ENCODE measurements at regions not wholly inside any gene's neighbourhood (a gene's known extent, or its start where the extent isn't known, plus 50 kb on each side); places are given as distances from the start of the nearest gene placed in this dataset.
"Not testable (repeated sequence)": the region's sequence is repeated elsewhere in the genome, so short reads cannot be mapped to it uniquely, and the experiment has no call there.

DNA sequence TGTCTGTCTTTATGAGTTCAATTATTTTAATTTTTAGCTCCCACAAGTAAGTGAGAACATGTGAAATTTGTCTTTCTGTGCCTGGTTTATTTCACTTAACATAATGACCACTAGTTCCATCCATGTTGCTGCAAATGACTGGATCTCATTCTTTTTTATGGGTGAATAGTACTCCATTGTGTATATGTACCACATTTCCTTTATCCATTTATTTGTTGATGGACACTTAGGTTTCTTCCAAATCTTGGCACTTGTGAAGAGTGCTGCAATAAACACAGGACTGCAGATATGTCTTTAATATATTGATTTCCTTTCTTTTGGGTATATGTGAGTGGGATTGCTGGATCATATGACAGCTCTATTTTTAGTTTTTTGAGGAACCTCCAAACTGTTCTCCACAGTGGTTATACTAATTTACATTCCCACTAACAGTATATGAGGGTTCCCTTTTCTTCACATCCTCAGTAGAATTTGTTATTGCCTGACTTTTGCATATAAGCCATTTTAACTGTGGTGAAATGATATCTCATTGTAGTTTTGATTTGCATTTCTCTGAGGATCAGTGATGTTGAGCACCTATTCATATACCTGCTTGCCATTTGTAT lies 139.8 kb upstream of the NEDD9 start:
- not testable (repeated sequence) for ATAC-seq
- peak; percentile 80 for TF ChIP-seq ZNF8 (CRISPR knock-in tag; IDR thresholded peaks at IDR 0.05)

DNA sequence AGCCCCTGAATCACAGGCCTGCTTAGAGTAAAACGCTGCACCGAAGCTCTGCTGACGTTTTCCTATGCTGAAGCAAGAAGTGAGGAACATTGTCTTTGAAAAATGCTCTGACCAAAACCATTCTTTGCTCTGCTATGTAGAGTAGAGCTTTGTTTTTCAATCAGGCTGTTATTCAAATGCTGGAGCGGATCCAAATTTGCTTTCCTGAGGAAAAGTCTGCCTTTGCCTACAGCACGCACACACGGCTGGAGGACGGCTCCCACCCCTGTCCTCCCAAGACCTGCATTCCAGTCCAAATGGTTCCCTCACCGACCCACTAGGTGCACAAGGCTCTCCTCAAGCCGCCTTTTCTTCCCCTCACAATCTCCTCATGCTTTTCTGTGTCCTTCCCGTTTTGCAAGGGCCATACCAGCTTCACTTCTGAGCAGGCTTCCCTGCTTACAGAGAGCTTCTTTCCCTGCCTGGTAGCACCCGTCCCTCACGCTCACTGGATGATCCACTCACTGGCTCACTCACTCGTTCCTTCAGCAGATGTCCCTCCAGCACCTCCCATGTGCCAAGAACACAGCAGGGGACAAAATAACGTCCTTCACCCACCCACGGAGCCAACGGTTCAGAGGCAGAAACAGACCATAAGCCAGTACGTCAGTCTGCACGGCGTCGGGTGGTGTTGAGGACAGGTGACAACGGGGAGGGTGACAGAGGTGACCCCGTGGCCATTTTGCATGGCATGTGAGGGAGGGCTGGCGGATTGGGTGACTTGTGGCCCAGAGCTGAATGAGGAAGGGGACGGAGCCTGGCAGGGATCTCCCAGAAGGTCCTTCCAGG lies 137.9 kb upstream of the NEDD9 start:
- TF ChIP-seq ZFP3 (CRISPR knock-in tag; IDR thresholded peaks at IDR 0.05) = no peak
- TF ChIP-seq RARB (CRISPR knock-in tag; IDR thresholded peaks at IDR 0.05) = no peak
- no peak for TF ChIP-seq ISL1 (CRISPR knock-in tag; IDR thresholded peaks at IDR 0.05)
- no peak for TF ChIP-seq GLIS3 (CRISPR knock-in tag; IDR thresholded peaks at IDR 0.05)
- no peak for TF ChIP-seq ARNTL (CRISPR knock-in tag; IDR thresholded peaks at IDR 0.05; ENCODE audit: borderline replicate concordance, low read depth)
- no peak for TF ChIP-seq ZC3H10 (CRISPR knock-in tag; IDR thresholded peaks at IDR 0.05)
- TF ChIP-seq, protein P1, sequence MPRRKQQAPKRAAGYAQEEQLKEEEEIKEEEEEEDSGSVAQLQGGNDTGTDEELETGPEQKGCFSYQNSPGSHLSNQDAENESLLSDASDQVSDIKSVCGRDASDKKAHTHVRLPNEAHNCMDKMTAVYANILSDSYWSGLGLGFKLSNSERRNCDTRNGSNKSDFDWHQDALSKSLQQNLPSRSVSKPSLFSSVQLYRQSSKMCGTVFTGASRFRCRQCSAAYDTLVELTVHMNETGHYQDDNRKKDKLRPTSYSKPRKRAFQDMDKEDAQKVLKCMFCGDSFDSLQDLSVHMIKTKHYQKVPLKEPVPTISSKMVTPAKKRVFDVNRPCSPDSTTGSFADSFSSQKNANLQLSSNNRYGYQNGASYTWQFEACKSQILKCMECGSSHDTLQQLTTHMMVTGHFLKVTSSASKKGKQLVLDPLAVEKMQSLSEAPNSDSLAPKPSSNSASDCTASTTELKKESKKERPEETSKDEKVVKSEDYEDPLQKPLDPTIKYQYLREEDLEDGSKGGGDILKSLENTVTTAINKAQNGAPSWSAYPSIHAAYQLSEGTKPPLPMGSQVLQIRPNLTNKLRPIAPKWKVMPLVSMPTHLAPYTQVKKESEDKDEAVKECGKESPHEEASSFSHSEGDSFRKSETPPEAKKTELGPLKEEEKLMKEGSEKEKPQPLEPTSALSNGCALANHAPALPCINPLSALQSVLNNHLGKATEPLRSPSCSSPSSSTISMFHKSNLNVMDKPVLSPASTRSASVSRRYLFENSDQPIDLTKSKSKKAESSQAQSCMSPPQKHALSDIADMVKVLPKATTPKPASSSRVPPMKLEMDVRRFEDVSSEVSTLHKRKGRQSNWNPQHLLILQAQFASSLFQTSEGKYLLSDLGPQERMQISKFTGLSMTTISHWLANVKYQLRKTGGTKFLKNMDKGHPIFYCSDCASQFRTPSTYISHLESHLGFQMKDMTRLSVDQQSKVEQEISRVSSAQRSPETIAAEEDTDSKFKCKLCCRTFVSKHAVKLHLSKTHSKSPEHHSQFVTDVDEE (CRISPR knock-in tag; IDR thresholded peaks at IDR 0.05) = no peak
- TF ChIP-seq, protein P2, sequence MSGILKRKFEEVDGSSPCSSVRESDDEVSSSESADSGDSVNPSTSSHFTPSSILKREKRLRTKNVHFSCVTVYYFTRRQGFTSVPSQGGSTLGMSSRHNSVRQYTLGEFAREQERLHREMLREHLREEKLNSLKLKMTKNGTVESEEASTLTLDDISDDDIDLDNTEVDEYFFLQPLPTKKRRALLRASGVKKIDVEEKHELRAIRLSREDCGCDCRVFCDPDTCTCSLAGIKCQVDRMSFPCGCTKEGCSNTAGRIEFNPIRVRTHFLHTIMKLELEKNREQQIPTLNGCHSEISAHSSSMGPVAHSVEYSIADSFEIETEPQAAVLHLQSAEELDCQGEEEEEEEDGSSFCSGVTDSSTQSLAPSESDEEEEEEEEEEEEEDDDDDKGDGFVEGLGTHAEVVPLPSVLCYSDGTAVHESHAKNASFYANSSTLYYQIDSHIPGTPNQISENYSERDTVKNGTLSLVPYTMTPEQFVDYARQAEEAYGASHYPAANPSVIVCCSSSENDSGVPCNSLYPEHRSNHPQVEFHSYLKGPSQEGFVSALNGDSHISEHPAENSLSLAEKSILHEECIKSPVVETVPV (CRISPR knock-in tag; IDR thresholded peaks at IDR 0.05) = no peak
- no peak for TF ChIP-seq CSDC2 (CRISPR knock-in tag; IDR thresholded peaks at IDR 0.05)
- TF ChIP-seq, protein P3, sequence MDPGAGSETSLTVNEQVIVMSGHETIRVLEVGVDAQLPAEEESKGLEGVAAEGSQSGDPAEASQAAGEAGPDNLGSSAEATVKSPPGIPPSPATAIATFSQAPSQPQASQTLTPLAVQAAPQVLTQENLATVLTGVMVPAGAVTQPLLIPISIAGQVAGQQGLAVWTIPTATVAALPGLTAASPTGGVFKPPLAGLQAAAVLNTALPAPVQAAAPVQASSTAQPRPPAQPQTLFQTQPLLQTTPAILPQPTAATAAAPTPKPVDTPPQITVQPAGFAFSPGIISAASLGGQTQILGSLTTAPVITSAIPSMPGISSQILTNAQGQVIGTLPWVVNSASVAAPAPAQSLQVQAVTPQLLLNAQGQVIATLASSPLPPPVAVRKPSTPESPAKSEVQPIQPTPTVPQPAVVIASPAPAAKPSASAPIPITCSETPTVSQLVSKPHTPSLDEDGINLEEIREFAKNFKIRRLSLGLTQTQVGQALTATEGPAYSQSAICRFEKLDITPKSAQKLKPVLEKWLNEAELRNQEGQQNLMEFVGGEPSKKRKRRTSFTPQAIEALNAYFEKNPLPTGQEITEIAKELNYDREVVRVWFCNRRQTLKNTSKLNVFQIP (CRISPR knock-in tag; IDR thresholded peaks at IDR 0.05; ENCODE audit: borderline replicate concordance, low read depth) = no peak
- TF ChIP-seq, protein P4, sequence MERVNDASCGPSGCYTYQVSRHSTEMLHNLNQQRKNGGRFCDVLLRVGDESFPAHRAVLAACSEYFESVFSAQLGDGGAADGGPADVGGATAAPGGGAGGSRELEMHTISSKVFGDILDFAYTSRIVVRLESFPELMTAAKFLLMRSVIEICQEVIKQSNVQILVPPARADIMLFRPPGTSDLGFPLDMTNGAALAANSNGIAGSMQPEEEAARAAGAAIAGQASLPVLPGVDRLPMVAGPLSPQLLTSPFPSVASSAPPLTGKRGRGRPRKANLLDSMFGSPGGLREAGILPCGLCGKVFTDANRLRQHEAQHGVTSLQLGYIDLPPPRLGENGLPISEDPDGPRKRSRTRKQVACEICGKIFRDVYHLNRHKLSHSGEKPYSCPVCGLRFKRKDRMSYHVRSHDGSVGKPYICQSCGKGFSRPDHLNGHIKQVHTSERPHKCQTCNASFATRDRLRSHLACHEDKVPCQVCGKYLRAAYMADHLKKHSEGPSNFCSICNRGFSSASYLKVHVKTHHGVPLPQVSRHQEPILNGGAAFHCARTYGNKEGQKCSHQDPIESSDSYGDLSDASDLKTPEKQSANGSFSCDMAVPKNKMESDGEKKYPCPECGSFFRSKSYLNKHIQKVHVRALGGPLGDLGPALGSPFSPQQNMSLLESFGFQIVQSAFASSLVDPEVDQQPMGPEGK (CRISPR knock-in tag; IDR thresholded peaks at IDR 0.05; ENCODE audit: borderline replicate concordance) = no peak
- no peak for TF ChIP-seq ZFP30 (CRISPR knock-in tag; IDR thresholded peaks at IDR 0.05)
- no peak for TF ChIP-seq BACH2 (CRISPR knock-in tag; IDR thresholded peaks at IDR 0.05; ENCODE audit: borderline replicate concordance)
- no peak for TF ChIP-seq OSR1 (CRISPR knock-in tag; IDR thresholded peaks at IDR 0.05)
- no peak for TF ChIP-seq TCF4 (CRISPR knock-in tag; IDR thresholded peaks at IDR 0.05; ENCODE audit: borderline replicate concordance)
- TF ChIP-seq ESRRG (CRISPR knock-in tag; IDR thresholded peaks at IDR 0.05) = no peak
- no peak for ATAC-seq

DNA sequence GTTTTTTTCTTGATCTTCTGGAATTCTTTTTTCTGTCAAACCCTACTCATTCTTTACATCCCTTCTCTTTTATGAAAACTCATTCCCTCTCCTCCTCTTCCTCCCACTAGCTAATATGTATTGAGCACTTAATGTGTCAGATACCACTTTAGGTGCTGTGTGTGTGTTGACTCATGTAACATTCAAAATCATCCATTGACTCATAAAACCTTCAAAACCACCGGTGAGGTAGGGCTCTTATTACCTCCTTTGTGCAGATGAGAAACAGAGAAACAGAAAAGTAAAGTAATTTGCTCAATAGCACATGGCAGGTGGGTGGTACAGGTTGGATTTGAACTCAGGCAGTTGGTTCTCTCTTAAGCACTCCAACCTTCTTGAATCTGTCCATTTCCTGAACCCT lies 136.3 kb upstream of the NEDD9 start:
- ATAC-seq = no peak
- TF ChIP-seq CSDC2 (CRISPR knock-in tag; IDR thresholded peaks at IDR 0.05) (no peak), SNAI2 (CRISPR knock-in tag; IDR thresholded peaks at IDR 0.05) (no peak), ZNF565 (CRISPR knock-in tag; conservative IDR thresholded peaks at IDR 0.05; ENCODE audit: low read depth) (no peak), PPARA (CRISPR knock-in tag; IDR thresholded peaks at IDR 0.05; ENCODE audit: borderline replicate concordance) (no peak), OSR1 (CRISPR knock-in tag; IDR thresholded peaks at IDR 0.05) (no peak), ARNTL (CRISPR knock-in tag; IDR thresholded peaks at IDR 0.05; ENCODE audit: borderline replicate concordance, low read depth) (no peak), ZC3H10 (CRISPR knock-in tag; IDR thresholded peaks at IDR 0.05) (no peak), BACH2 (CRISPR knock-in tag; IDR thresholded peaks at IDR 0.05; ENCODE audit: borderline replicate concordance) (no peak), ZNF70 (CRISPR knock-in tag; IDR thresholded peaks at IDR 0.05) (no peak), ESRRG (CRISPR knock-in tag; IDR thresholded peaks at IDR 0.05) (no peak), ZFP30 (CRISPR knock-in tag; IDR thresholded peaks at IDR 0.05) (no peak)
- TF ChIP-seq, protein P1 (CRISPR knock-in tag; IDR thresholded peaks at IDR 0.05) = no peak
- TF ChIP-seq, protein P2 (CRISPR knock-in tag; IDR thresholded peaks at IDR 0.05) = no peak
- TF ChIP-seq, protein P3 (CRISPR knock-in tag; IDR thresholded peaks at IDR 0.05; ENCODE audit: borderline replicate concordance, low read depth) = no peak
